ACHN (cell line): ENCODE measurements at regions not wholly inside any gene's neighbourhood (a gene's known extent, or its start where the extent isn't known, plus 50 kb on each side); places are given as distances from the start of the nearest gene placed in this dataset.
A peak's percentile ranks its signal among the peaks of the same experiment; 100 is the strongest.
"Not testable (repeated sequence)": the region's sequence is repeated elsewhere in the genome, so short reads cannot be mapped to it uniquely, and the experiment has no call there.

Experiments
- DNase-seq: peaks from one replicate; pipeline ENCODE4 v3.0.0-alpha.2; 2015
- in situ Hi-C: cut with HindIII; loops from 2 replicates; pipeline ENCODE4 v1.10.0; 2017; ENCODE audit warnings: low sequenced_read_pairs, low pct_ligation_motif_present, low pct_unique_long_range_greater_than_20kb

DNA sequence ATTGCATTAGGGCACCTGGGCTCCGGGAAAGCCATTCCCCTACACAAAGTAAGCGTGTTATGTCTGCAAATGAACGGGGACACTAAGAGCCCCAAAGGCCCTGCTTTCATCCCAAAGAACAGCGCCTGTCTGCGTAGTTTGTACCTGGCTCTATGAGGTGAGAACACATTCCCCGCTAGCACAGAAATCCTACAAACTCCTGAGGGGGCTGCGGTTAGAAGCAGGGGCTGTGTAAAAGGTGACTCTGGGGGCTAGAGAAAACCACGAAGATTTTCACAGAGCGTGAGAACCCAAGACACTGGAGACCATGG lies 95.2 kb downstream of the PPIAL4G start:
- DNase-seq, in situ Hi-C loops: not testable (repeated sequence)

- in situ Hi-C loops, DNase-seq: not testable (repeated sequence)
Measured at GRCh38 chr1:148387122-148387948, 95.8 kb downstream of the PPIAL4G start.

DNA sequence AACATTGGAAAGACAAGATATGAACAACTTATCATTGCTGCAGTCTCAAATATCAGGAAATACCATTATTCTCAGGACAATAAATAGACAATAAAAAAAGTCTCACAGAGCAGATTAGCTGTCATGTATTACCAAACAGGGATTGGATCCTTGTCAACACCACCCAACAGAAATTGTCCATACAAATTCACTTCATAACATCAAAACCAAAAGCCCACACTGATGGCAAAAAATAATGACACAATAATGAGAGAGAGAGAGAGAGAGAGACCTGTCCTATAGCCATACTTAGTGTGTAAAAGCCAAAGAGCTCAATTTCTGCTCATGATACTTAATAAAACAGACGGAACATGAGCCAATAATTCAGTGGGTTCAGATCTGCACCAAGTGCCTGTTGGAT lies 96.5 kb downstream of the PPIAL4G start:
- in situ Hi-C loops = no loop called here

DNA sequence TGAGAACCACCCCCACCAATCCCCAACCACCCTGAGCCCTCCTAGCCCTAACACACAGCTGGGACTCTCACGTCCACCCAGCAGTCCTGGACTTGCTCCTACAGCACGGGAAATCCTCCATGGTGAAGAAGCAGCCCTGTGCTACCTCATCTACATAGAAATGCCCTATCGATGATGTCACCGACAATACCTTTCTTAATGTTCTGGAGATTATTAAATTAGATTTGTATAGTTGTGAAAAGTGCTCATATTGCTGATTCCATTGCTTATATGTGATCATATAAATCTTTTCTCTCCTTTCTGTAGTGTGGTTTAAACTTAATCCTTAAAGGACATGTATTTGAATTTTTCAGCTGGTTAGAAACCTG lies 97.1 kb downstream of the PPIAL4G start:
- DNase-seq, in situ Hi-C loops: not testable (repeated sequence)

More for the DNA sequence above, 96.5 kb downstream of the PPIAL4G start:
- DNase-seq = no peak

DNA sequence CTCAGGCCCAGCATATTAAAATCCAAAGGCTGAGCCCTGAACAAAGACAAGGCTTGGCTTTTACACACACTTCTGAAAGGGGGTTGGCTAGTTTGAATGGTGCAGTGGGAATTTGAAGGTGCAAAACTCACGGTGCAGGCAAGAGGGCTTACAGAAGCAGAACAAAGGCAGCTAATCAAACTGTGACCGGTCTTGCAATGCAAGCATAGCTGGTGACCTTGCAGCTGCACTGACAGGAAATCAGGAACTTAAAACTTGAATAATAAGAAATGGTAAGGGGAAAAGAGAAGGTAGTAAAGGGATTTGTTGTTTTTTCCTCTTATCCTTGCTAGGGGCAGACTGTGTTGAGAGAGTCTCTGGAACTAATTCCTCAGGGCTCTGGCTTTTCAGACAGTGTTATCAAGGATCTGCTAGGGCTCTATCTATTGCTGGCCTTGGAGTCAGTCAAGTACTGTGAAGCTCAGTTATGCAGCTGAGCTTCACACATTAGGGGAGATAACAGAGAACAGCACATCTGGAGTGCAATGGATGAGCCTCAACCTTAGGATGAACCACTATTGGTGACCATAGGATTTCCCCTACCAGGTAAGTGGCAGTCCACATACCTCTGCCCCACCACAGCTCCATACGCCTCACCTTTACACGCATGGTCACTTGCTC lies 97.6 kb downstream of the PPIAL4G start:
- in situ Hi-C loops = no loop called here
- no peak for DNase-seq

- DNase-seq = no peak
- in situ Hi-C loops = no loop called here
Measured at GRCh38 chr1:148383966-148384365, 99.1 kb downstream of the PPIAL4G start.

DNA sequence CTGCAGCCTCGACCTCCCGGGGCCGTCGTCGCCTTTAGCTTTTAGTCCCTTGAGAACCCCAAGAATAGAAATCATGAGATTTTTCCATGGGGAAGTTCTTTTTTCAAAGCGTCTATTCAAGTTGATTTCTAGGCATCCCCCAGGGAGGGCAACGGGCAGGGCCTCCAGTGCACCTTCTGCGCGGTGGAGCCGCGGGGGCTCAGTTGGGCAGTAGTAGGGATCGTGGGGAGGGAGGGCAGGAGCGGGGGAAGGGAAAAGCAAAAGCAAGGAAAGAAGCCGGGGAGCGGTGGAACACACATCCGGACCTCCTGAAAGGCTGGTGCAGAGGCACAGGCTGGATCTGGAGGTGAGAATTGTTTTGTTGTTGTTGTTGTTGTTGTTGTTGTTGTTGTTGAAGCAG lies 103.4 kb downstream of the PPIAL4G start:
- DNase-seq = no peak
- in situ Hi-C loops = no loop called here

- in situ Hi-C loops = no loop called here
- no peak for DNase-seq
Measured at GRCh38 chr1:148379170-148379500, 104.0 kb downstream of the PPIAL4G start.

DNA sequence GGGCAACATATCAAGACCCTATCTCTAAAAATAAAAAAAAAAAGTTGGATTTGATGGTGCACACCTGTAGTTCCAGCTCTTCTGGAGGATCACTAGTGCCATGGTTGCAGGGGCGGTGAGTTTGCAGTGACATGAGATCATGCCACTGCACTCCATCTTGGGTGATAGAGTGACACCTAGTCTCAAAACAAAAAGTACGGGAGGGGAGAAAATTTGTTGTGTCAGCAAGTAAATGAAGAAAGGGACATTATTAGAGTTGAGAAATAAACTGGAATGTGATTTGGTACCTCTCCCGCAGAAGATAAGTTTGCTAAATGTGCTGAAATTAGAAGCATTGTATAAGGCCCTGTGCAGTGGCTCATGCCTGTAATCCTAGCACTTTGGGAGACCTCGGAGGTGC lies 105.1 kb downstream of the PPIAL4G start:
- in situ Hi-C loops, DNase-seq: not testable (repeated sequence)

- DNase-seq, in situ Hi-C loops: not testable (repeated sequence)
Measured at GRCh38 chr1:148377045-148377444, 106.1 kb downstream of the PPIAL4G start.

- DNase-seq = no peak
- in situ Hi-C loops = no loop called here
Measured at GRCh38 chr1:148374101-148374500, 109.0 kb downstream of the PPIAL4G start.

DNA sequence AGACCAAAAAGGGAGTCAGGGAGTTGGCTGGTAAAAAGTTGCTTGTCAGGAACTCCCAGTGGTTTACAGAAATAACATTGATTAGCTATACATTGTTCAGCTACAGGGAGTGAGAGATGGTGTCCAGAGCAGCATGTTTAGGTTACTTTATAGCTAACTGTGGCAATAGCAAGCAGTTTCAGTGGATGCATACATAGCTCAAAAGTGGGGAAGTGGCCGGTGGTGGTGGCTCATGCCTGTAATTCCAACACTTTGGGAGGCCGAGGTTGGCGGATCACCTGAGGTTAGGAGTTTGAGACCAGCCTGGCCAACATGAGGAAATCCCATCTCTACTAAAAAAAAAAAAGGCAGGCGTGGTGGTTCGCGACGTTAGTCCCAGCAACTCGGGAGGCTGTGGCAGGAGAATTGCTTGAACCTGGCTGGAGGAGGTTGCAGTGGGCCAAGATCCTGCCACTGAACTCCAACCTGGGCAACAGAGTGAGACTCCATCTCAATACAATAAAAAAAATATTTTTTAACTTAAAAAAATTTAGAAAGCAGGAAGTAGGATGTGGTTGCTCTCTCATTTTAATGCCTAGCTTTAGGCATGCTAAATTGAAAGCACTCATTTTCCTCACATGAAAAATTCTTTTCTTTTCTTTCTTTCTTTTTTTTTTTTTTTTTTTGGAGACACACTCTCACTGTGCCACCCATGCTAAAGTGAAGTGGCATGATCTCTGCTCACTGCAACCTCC lies 109.7 kb downstream of the PPIAL4G start:
- in situ Hi-C loops = no loop called here
- DNase-seq = no peak

GRCh38 chr1:148372731-148373130 lies 110.4 kb downstream of the PPIAL4G start:
- in situ Hi-C loops = no loop called here

DNA sequence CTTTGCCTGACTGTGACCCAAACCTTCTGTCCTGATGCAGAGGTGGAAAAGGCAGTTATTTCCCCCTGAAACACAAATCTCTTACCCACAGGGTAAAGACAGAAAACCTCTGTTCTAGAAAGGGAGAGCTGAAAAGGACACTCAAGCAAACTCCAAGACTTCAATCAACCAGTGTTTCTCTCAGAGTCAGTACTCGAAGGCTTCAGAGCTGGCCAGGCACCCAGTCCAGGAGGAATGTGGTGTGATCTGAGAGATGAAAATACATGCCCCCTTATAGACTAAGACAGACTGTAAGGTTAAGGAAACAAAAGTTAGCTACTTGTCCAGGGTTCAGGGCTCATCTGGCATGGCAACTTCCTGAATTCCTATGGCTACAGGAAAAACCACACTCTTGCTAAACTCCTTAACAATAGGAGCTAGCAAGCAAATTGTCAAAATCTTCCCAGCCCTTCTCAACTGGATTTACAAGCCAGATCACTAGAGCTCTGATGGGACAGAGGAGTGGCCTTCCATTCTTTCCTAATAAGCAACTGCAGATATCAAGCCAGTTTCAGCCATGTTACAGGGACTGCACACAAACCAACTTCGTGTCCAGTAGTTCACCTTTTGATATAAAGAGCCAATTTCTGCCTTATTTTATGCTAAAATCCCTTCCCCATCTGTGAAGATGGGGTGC lies 110.9 kb downstream of the PPIAL4G start:
- in situ Hi-C loops, DNase-seq: not testable (repeated sequence)

More at GRCh38 chr1:148372731-148373130, 110.4 kb downstream of the PPIAL4G start:
- DNase-seq = no peak

GRCh38 chr1:148371551-148371994 lies 111.5 kb downstream of the PPIAL4G start:
- DNase-seq = peak; percentile 77
- in situ Hi-C loops = not testable (repeated sequence)

DNA sequence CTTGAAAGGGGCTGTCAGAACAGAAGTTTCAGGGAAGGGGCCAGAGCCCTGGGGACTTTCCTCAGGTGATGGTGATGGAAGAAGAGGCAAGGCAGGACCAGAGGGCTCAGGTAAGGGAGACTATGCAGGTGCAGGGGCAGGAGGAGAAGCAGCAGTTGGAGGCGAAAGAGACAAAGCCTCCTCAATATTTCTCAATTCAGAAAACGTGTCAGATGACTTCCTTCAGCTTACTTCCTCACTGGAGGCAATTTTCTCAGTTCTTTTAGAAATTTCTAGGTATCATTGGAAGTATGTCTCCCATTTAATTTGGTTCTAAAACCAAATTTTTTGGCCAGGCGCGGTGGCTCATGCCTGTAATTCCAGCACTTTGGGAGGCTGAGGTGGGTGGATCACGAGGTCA lies 112.4 kb downstream of the PPIAL4G start:
- DNase-seq, in situ Hi-C loops: not testable (repeated sequence)

- no peak for DNase-seq
- in situ Hi-C loops = no loop called here
Measured at GRCh38 chr1:148367596-148367995, 115.5 kb downstream of the PPIAL4G start.

- in situ Hi-C loops, DNase-seq: not testable (repeated sequence)
Measured at GRCh38 chr1:148366136-148366753, 116.9 kb downstream of the PPIAL4G start.
